ENCODE measurements at regions not wholly inside any gene's neighbourhood (a gene's known extent, or its start where the extent isn't known, plus 50 kb on each side); places are given as distances from the start of the nearest gene placed in this dataset.

DNA sequence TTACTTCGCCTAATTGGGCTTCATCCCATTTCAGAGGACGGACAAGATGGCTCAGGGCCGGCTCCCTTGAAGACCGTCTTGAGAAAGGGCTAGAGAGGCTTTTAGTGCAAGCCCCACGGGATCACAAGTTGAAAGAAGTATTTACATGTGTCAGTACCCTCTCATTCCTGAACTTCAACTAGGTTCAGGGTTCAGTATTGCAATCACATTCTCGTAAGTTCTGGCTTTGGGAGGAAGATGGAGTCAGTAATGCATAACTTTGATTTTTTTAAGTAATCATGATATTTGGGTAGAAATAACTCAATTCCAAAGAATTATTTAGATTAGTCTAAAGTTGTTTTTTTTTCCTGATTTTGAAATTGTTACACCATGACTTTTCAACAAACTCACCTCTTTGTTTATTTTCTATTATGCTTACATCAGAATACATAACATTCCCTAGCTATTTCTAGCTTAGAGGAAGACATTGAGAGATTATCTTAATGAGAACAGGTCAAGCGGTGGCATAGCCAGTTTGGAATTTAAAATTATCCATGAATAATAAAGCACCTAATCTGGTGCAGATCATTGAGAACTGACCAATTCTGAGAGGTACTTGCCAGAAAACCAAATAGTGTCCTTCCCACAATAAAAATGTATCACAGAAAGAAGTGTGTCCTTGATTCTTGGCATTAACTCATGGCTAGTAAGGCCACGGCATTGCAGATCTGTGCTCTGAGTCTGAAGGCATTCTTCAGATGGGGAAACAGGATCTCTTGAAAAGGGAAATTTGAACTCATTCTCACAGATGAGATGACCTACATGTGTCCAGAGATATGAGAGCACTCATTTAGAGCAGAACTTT lies 92.1 kb upstream of the BLID start:
- ChIA-PET POLR2A (ENCODE audit: partially characterized antibody) (no interaction called here), CTCF (ENCODE audit: partially characterized antibody) (interaction anchor here (0.6 kb wide), 1 partner anchor 25 kb away, joined by 4 read pairs; no protein-coding TSS in a partner anchor)
- no peaks in the 10 kb centered on the region for H3K79me2 ChIP-seq (ENCODE audit: control insufficient read depth in 1 of 2, insufficient read depth in 2 of 2, low read length in 2 of 2)
- H2BK15ac ChIP-seq (ENCODE audit: low read length): no peak overlapping the region
- no peak overlapping the region for H3K4ac ChIP-seq (replicated peaks; ENCODE audit: insufficient read length, low read depth, low read length)
- TF ChIP-seq SUZ12 (IDR thresholded peaks at IDR 0.05; ENCODE audit: low read length) (no peak), CTBP2 (IDR thresholded peaks at IDR 0.05; ENCODE audit: borderline replicate concordance, insufficient read depth, insufficient read length, low read length) (no peak), KDM1A (IDR thresholded peaks at IDR 0.05; ENCODE audit: borderline replicate concordance, low read length) (no peak), MAFK (IDR thresholded peaks at IDR 0.05; ENCODE audit: low read depth, low read length) (no peak), KDM4A (IDR thresholded peaks at IDR 0.05; ENCODE audit: low read depth, low read length, severe bottlenecking) (no peak), TCF12 (IDR thresholded peaks at IDR 0.05; ENCODE audit: low read depth, low read length) (no peak), TAF7 (optimal IDR thresholded peaks at IDR 0.05; ENCODE audit: borderline replicate concordance, low read depth, low read length) (no peak), ZNF274 (IDR thresholded peaks at IDR 0.05; ENCODE audit: borderline replicate concordance, extremely low read depth, low read length) (no peak)
- TF ChIP-seq, protein P1, sequence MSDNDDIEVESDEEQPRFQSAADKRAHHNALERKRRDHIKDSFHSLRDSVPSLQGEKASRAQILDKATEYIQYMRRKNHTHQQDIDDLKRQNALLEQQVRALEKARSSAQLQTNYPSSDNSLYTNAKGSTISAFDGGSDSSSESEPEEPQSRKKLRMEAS (IDR thresholded peaks at IDR 0.05): no peak
- no peak overlapping the region for H4K8ac ChIP-seq (ENCODE audit: extremely low read depth, insufficient read depth, low read length)
- H2AFZ ChIP-seq (ENCODE audit: low read length): no peak overlapping the region
- no peaks in the 10 kb centered on the region for H3K9me3 ChIP-seq (ENCODE audit: insufficient read depth in 2 of 2, low read depth in 1 of 2, low read length in 1 of 2)
- 84% methylated on average over 8 of the region's 8 CpGs; no CpG with 5 or more reads in 1 of the 2 experiments for WGBS, 2 experiments (ENCODE audit: extremely low coverage in 1 of 2, insufficient coverage in 1 of 2, insufficient read length in 1 of 2, insufficient replicate concordance in 2 of 2, low coverage in 1 of 2, low lambda C conversion rate in 2 of 2, missing lambda C conversion rate in 1 of 2)
- FAIRE-seq (no peak), DNase-seq (ENCODE audit: low read depth in 1 of 2, low spot score in 2 of 2) (no peak)
- no peaks in the 10 kb centered on the region for H3K36me3 ChIP-seq (ENCODE audit: control insufficient read depth in 2 of 4, insufficient read depth in 4 of 4, low read length in 3 of 4)
- no peaks in the 10 kb centered on the region for H4K20me1 ChIP-seq (replicated peaks in 1 of 2; ENCODE audit: control insufficient read depth in 1 of 2, insufficient read depth in 2 of 2, low read length in 2 of 2)
- H3K27ac ChIP-seq (ENCODE audit: low read depth, low read length): no peak overlapping the region
- no peak overlapping the region for H4K5ac ChIP-seq (ENCODE audit: insufficient read length, low read depth, low read length)
- H3K4me2 ChIP-seq (ENCODE audit: insufficient read depth in 1 of 2, low read depth in 2 of 2, low read length in 2 of 2): no peak overlapping the region
- H3K14ac ChIP-seq (ENCODE audit: insufficient read length): no peak overlapping the region
- H4K91ac ChIP-seq (replicated peaks; ENCODE audit: insufficient read length, low read length): no peak overlapping the region
- H2AK5ac ChIP-seq (ENCODE audit: low read depth, low read length): no peak overlapping the region
- H2BK5ac ChIP-seq (ENCODE audit: low read depth, low read length): no peak overlapping the region
- no peak overlapping the region for H3K23ac ChIP-seq (ENCODE audit: insufficient read length)
- no peak overlapping the region for H2BK120ac ChIP-seq (replicated peaks; ENCODE audit: low read depth, low read length)
- peaks cover 0 to 3% (median 0%) of the 10 kb centered on the region in 4 experiments; a peak in 2 of 7 replicates for H3K4me1 ChIP-seq (replicated peaks in 1 of 4; ENCODE audit: control insufficient read depth in 3 of 4, insufficient read depth in 4 of 4, low read length in 3 of 4)
- no peaks in the 10 kb centered on the region for H3K27me3 ChIP-seq (replicated peaks in 1 of 4; ENCODE audit: control insufficient read depth in 3 of 4, extremely low read depth in 1 of 4, insufficient read depth in 3 of 4, low read length in 3 of 4)
- H3K79me1 ChIP-seq (ENCODE audit: low read depth, low read length): no peaks in the 10 kb centered on the region
- no peaks in the 10 kb centered on the region for H3K23me2 ChIP-seq (ENCODE audit: low read depth, low read length)
- H3K4me3 ChIP-seq (ENCODE audit: extremely low read depth in 1 of 4, insufficient read depth in 2 of 4, low read depth in 3 of 4, low read length in 4 of 4): no peak overlapping the region
- H3K9ac ChIP-seq (replicated peaks in 1 of 4; ENCODE audit: extremely low read depth in 1 of 4, low read depth in 3 of 4, low read length in 3 of 4): no peak overlapping the region
- no peak overlapping the region for H3K56ac ChIP-seq (replicated peaks; ENCODE audit: insufficient read length, low read depth, low read length)
- no peak overlapping the region for H2BK20ac ChIP-seq (ENCODE audit: low read length)
- H2BK12ac ChIP-seq (ENCODE audit: low read depth, low read length): no peak overlapping the region
- H3K18ac ChIP-seq (ENCODE audit: extremely low read depth, low read length): no peak overlapping the region

Data from H1 (cell line).